GM18511 (cell line): ENCODE measurements at regions not wholly inside any gene's neighbourhood (a gene's known extent, or its start where the extent isn't known, plus 50 kb on each side); places are given as distances from the start of the nearest gene placed in this dataset.
"Not testable (repeated sequence)": the region's sequence is repeated elsewhere in the genome, so short reads cannot be mapped to it uniquely, and the experiment has no call there.

Experiments
- ATAC-seq: cut with Tn5 transposase; IDR thresholded peaks from one replicate; pipeline ENCODE4 v1.9.1; 2021; ENCODE audit warnings: mild to moderate bottlenecking, moderate library complexity; ENCODE audit not compliant: unreplicated experiment

- no peak for ATAC-seq
Observed at GRCh38 chr9:87392086-87392485, 105.6 kb upstream of the DAPK1 start.

GRCh38 chr9:87393706-87394230, 103.9 kb upstream of the DAPK1 start:
- ATAC-seq, result no peak

GRCh38 chr9:87395804-87396479, 101.7 kb upstream of the DAPK1 start:
- ATAC-seq, result no peak

GRCh38 chr9:87401681-87402080, 96.0 kb upstream of the DAPK1 start:
- ATAC-seq, result no peak

GRCh38 chr9:87402537-87402936, 95.1 kb upstream of the DAPK1 start:
- no peak for ATAC-seq

GRCh38 chr9:87405677-87406542, 91.8 kb upstream of the DAPK1 start:
- ATAC-seq, result no peak

- no peak for ATAC-seq
Observed at GRCh38 chr9:87406543-87407166, 91.0 kb upstream of the DAPK1 start.

- not testable (repeated sequence) for ATAC-seq
Observed at GRCh38 chr9:87410047-87411005, 87.3 kb upstream of the DAPK1 start.

GRCh38 chr9:87420884-87421283, 76.8 kb upstream of the DAPK1 start:
- no peak for ATAC-seq

GRCh38 chr9:87421734-87422133, 75.9 kb upstream of the DAPK1 start:
- ATAC-seq, result no peak

GRCh38 chr9:87422999-87423398, 74.7 kb upstream of the DAPK1 start:
- ATAC-seq, result no peak

GRCh38 chr9:87423885-87424284, 73.8 kb upstream of the DAPK1 start:
- not testable (repeated sequence) for ATAC-seq

GRCh38 chr9:87425202-87425601, 72.5 kb upstream of the DAPK1 start:
- no peak for ATAC-seq

- no peak for ATAC-seq
Observed at GRCh38 chr9:87427851-87428506, 69.7 kb upstream of the DAPK1 start.

- no peak for ATAC-seq
Observed at GRCh38 chr9:87428659-87429058, 69.0 kb upstream of the DAPK1 start.

- no peak for ATAC-seq
Observed at GRCh38 chr9:87431837-87432236, 65.8 kb upstream of the DAPK1 start.

- ATAC-seq, result no peak
Observed at GRCh38 chr9:87433853-87434252, 63.8 kb upstream of the DAPK1 start.

- no peak for ATAC-seq
Observed at GRCh38 chr9:87434366-87434765, 63.3 kb upstream of the DAPK1 start.

GRCh38 chr9:87435189-87435880, 62.3 kb upstream of the DAPK1 start:
- no peak for ATAC-seq
